ENCODE measurements at regions not wholly inside any gene's neighbourhood (a gene's known extent, or its start where the extent isn't known, plus 50 kb on each side); places are given as distances from the start of the nearest gene placed in this dataset.

DNA sequence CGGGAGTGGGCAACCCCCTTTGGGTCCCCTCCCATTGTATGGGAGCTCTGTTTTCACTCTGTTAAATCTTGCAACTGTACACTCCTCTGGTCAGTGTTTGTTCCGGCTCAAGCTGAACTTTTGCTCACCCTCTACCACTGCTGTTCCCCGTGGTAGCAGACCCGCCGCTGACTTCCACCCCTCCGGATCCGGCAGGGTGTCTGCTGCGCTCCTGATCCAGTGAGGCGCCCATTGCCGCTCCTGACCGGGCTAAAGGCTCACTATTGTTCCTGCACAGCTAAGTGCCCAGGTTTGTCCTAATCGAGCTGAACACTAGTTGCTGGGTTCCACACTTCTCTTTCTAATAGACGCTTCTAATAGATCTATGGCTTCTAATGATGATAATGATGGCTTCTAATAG is 488.6 kb downstream of the MRPL39 start:
- no peak overlapping the region for H3K27ac ChIP-seq (ENCODE audit: low read depth, low read length)
- H3K23ac ChIP-seq (ENCODE audit: low read length), result no peak overlapping the region
- H3K4me3 ChIP-seq (ENCODE audit: low read length), result no peak overlapping the region
- H3K36me3 ChIP-seq (ENCODE audit: control insufficient read depth, insufficient read depth, low read length), result no peaks in the 10 kb centered on the region
- H3K4me2 ChIP-seq (ENCODE audit: low read length), result no peak overlapping the region
- H3K56ac ChIP-seq (ENCODE audit: low read length), result no peak overlapping the region
- no peak overlapping the region for H3K4ac ChIP-seq (ENCODE audit: low read depth, low read length)
- H2AK5ac ChIP-seq (ENCODE audit: low read length), result no peak overlapping the region
- H3K4me1 ChIP-seq (ENCODE audit: control insufficient read depth, low read depth, low read length), result no peaks in the 10 kb centered on the region
- H4K8ac ChIP-seq (ENCODE audit: low read depth, low read length), result no peak overlapping the region
- no peaks in the 10 kb centered on the region for H3K79me2 ChIP-seq (ENCODE audit: control insufficient read depth, insufficient read depth, low read length)
- H4K5ac ChIP-seq (ENCODE audit: low read length), result no peak overlapping the region
- DNase-seq, result no peak
- H3K27me3 ChIP-seq (ENCODE audit: insufficient read depth, low read length, poor library complexity), result no peaks in the 10 kb centered on the region
- H2BK15ac ChIP-seq (replicated peaks; ENCODE audit: low read depth), result no peak overlapping the region
- H3K9ac ChIP-seq (ENCODE audit: low read length), result no peak overlapping the region
- H3K18ac ChIP-seq (ENCODE audit: low read length), result no peak overlapping the region
- WGBS (ENCODE audit: extremely low coverage, insufficient coverage, low lambda C conversion rate), result no CpG with 5 or more reads among the region's 13 CpGs
- no peaks in the 10 kb centered on the region for H3K79me1 ChIP-seq (ENCODE audit: low read length)
- H2BK5ac ChIP-seq (ENCODE audit: low read length), result no peak overlapping the region
- H2BK120ac ChIP-seq (ENCODE audit: low read depth, low read length), result no peak overlapping the region

DNA sequence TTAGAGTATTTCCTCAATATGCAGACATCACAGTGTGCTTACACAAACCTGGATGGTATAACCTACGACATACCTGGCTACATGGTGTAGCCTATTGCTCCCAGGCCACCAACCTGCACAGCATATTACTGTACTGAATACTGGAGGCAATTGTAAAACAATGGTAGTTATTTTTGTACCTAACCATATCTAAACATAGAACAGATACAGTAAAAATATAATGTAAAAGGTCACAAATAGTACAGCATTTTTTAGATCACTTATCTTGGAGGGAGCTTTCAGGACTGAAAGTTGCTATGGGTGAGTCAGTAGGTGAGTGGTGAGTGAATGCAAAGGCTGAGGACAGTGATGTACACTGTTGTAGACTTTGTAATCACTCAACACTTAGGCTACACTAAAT is 492.3 kb downstream of the MRPL39 start:
- H3K79me2 ChIP-seq (ENCODE audit: control insufficient read depth, insufficient read depth, low read length), result no peaks in the 10 kb centered on the region
- H3K4me1 ChIP-seq (ENCODE audit: control insufficient read depth, low read depth, low read length), result no peaks in the 10 kb centered on the region
- no peaks in the 10 kb centered on the region for H3K36me3 ChIP-seq (ENCODE audit: control insufficient read depth, insufficient read depth, low read length)
- H2BK120ac ChIP-seq (ENCODE audit: low read depth, low read length), result no peak overlapping the region
- no peak overlapping the region for H3K18ac ChIP-seq (ENCODE audit: low read length)
- H3K4me3 ChIP-seq (ENCODE audit: low read length), result no peak overlapping the region
- H3K9ac ChIP-seq (ENCODE audit: low read length), result no peak overlapping the region
- WGBS (ENCODE audit: extremely low coverage, insufficient coverage, low lambda C conversion rate), result no CpG with 5 or more reads among the region's 1 CpG
- H3K27ac ChIP-seq (ENCODE audit: low read depth, low read length), result no peak overlapping the region
- no peaks in the 10 kb centered on the region for H3K79me1 ChIP-seq (ENCODE audit: low read length)
- no peak overlapping the region for H2BK5ac ChIP-seq (ENCODE audit: low read length)
- no peak overlapping the region for H2AK5ac ChIP-seq (ENCODE audit: low read length)
- H3K4me2 ChIP-seq (ENCODE audit: low read length), result no peak overlapping the region
- no peak for DNase-seq
- no peaks in the 10 kb centered on the region for H3K27me3 ChIP-seq (ENCODE audit: insufficient read depth, low read length, poor library complexity)
- no peak overlapping the region for H4K5ac ChIP-seq (ENCODE audit: low read length)
- no peak overlapping the region for H2BK15ac ChIP-seq (replicated peaks; ENCODE audit: low read depth)
- H3K4ac ChIP-seq (ENCODE audit: low read depth, low read length), result no peak overlapping the region
- H3K56ac ChIP-seq (ENCODE audit: low read length), result no peak overlapping the region
- H4K8ac ChIP-seq (ENCODE audit: low read depth, low read length), result no peak overlapping the region
- H3K23ac ChIP-seq (ENCODE audit: low read length), result no peak overlapping the region

DNA sequence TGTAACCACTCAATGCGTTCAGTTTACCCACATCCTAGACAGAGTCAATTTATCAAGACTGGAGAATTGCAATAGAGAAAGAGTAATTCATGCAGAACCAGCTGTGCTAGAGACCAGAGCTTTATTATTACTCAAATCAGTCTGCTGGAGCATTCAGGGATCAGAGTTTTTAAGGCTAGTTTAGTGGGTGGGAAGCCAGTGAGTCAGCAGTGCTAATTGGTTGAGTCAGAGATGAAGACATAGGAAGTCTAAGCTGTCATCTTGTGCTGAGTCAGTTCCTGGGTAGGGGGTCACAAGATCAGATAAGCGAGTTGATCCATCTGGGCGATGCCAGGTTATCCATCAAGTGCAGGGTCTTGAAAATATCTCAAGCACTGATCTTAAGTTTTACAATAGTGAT is 499.6 kb downstream of the MRPL39 start:
- no peak overlapping the region for H2BK5ac ChIP-seq (ENCODE audit: low read length)
- no peak overlapping the region for H3K4me3 ChIP-seq (ENCODE audit: low read length)
- WGBS (ENCODE audit: extremely low coverage, insufficient coverage, low lambda C conversion rate), result no CpG with 5 or more reads among the region's 3 CpGs
- no peak overlapping the region for H3K18ac ChIP-seq (ENCODE audit: low read length)
- H2BK120ac ChIP-seq (ENCODE audit: low read depth, low read length), result no peak overlapping the region
- H3K9ac ChIP-seq (ENCODE audit: low read length), result no peak overlapping the region
- H3K4me2 ChIP-seq (ENCODE audit: low read length), result no peak overlapping the region
- no peak overlapping the region for H2BK15ac ChIP-seq (replicated peaks; ENCODE audit: low read depth)
- no peak overlapping the region for H3K23ac ChIP-seq (ENCODE audit: low read length)
- no peak overlapping the region for H3K4ac ChIP-seq (ENCODE audit: low read depth, low read length)
- H3K79me2 ChIP-seq (ENCODE audit: control insufficient read depth, insufficient read depth, low read length), result no peaks in the 10 kb centered on the region
- no peak overlapping the region for H3K56ac ChIP-seq (ENCODE audit: low read length)
- H4K5ac ChIP-seq (ENCODE audit: low read length), result no peak overlapping the region
- peaks cover 2% of the 10 kb centered on the region for H3K4me1 ChIP-seq (ENCODE audit: control insufficient read depth, low read depth, low read length)
- no peaks in the 10 kb centered on the region for H3K79me1 ChIP-seq (ENCODE audit: low read length)
- no peak overlapping the region for H4K8ac ChIP-seq (ENCODE audit: low read depth, low read length)
- no peak overlapping the region for H3K27ac ChIP-seq (ENCODE audit: low read depth, low read length)
- DNase-seq, result peak; percentile 88
- H3K27me3 ChIP-seq (ENCODE audit: insufficient read depth, low read length, poor library complexity), result no peaks in the 10 kb centered on the region
- H2AK5ac ChIP-seq (ENCODE audit: low read length), result no peak overlapping the region
- no peaks in the 10 kb centered on the region for H3K36me3 ChIP-seq (ENCODE audit: control insufficient read depth, insufficient read depth, low read length)

DNA sequence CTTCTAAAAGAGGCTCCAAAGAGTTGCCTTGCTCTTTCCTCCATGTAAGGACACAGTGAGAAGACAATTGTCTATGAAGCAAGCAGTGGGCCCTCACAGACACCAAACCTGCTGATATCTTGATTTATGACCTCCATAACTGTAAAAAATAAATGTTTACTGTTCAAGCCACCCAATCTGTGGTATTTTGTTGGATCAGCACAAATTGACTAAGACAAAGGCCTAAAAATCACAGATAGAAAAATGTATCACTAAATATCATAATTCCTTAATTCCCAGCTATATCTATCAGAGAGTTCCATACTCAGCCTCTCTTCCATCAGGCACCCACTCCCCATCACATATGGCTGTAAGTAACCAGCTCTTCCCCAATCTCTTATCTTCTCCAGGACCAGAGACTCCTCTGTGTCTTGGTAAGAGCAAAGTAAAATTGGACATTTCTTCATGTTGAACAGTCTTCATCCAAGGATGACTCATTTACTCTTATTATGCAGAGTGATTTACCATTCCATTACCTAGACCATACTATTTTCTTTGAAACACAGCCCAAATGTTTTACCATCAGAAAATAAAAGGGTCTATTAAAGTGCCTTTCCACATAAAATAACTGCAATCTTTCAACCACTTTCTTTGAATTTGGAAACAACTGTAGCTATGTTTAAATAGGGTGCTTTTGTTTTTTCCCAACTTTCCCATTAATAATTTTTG is 503.6 kb downstream of the MRPL39 start:
- Histone ChIP-seq H3K23ac (ENCODE audit: low read length) (no peak overlapping the region), H3K4me2 (ENCODE audit: low read length) (no peak overlapping the region), H3K4me1 (ENCODE audit: control insufficient read depth, low read depth, low read length) (peaks cover 2% of the 10 kb centered on the region), H3K36me3 (ENCODE audit: control insufficient read depth, insufficient read depth, low read length) (no peaks in the 10 kb centered on the region), H3K27me3 (ENCODE audit: insufficient read depth, low read length, poor library complexity) (no peaks in the 10 kb centered on the region), H3K79me1 (ENCODE audit: low read length) (no peaks in the 10 kb centered on the region), H3K56ac (ENCODE audit: low read length) (no peak overlapping the region), H3K9ac (ENCODE audit: low read length) (no peak overlapping the region), H2AK5ac (ENCODE audit: low read length) (no peak overlapping the region), H4K8ac (ENCODE audit: low read depth, low read length) (no peak overlapping the region), H3K27ac (ENCODE audit: low read depth, low read length) (no peak overlapping the region), H2BK120ac (ENCODE audit: low read depth, low read length) (no peak overlapping the region), H3K4ac (ENCODE audit: low read depth, low read length) (no peak overlapping the region), H3K79me2 (ENCODE audit: control insufficient read depth, insufficient read depth, low read length) (no peaks in the 10 kb centered on the region), H2BK15ac (replicated peaks; ENCODE audit: low read depth) (no peak overlapping the region), H4K5ac (ENCODE audit: low read length) (no peak overlapping the region), H2BK5ac (ENCODE audit: low read length) (no peak overlapping the region), H3K18ac (ENCODE audit: low read length) (no peak overlapping the region), H3K4me3 (ENCODE audit: low read length) (no peak overlapping the region)
- no peak for DNase-seq

- H3K79me2 ChIP-seq (ENCODE audit: control insufficient read depth, insufficient read depth, low read length), result no peaks in the 10 kb centered on the region
- H2BK120ac ChIP-seq (ENCODE audit: low read depth, low read length), result no peak overlapping the region
- no peak overlapping the region for H3K23ac ChIP-seq (ENCODE audit: low read length)
- H3K4me1 ChIP-seq (ENCODE audit: control insufficient read depth, low read depth, low read length), result no peaks in the 10 kb centered on the region
- no peak overlapping the region for H3K18ac ChIP-seq (ENCODE audit: low read length)
- WGBS (ENCODE audit: extremely low coverage, insufficient coverage, low lambda C conversion rate), result no CpG with 5 or more reads among the region's 2 CpGs
- no peak overlapping the region for H2BK5ac ChIP-seq (ENCODE audit: low read length)
- DNase-seq, result no peak
- H3K56ac ChIP-seq (ENCODE audit: low read length), result no peak overlapping the region
- no peak overlapping the region for H4K5ac ChIP-seq (ENCODE audit: low read length)
- H2AK5ac ChIP-seq (ENCODE audit: low read length), result no peak overlapping the region
- H3K79me1 ChIP-seq (ENCODE audit: low read length), result no peaks in the 10 kb centered on the region
- H3K27me3 ChIP-seq (ENCODE audit: insufficient read depth, low read length, poor library complexity), result no peaks in the 10 kb centered on the region
- no peak overlapping the region for H2BK15ac ChIP-seq (replicated peaks; ENCODE audit: low read depth)
- no peak overlapping the region for H3K4me2 ChIP-seq (ENCODE audit: low read length)
- no peak overlapping the region for H3K4me3 ChIP-seq (ENCODE audit: low read length)
- no peak overlapping the region for H4K8ac ChIP-seq (ENCODE audit: low read depth, low read length)
- H3K4ac ChIP-seq (ENCODE audit: low read depth, low read length), result no peak overlapping the region
- no peaks in the 10 kb centered on the region for H3K36me3 ChIP-seq (ENCODE audit: control insufficient read depth, insufficient read depth, low read length)
- no peak overlapping the region for H3K27ac ChIP-seq (ENCODE audit: low read depth, low read length)
- no peak overlapping the region for H3K9ac ChIP-seq (ENCODE audit: low read length)
These were observed 509.6 kb downstream of the MRPL39 start for GRCh38 chr21:25097648-25098047.

GRCh38 chr21:25094695-25095094 is 512.6 kb downstream of the MRPL39 start:
- no peaks in the 10 kb centered on the region for H3K27me3 ChIP-seq (ENCODE audit: insufficient read depth, low read length, poor library complexity)
- H3K4me1 ChIP-seq (ENCODE audit: control insufficient read depth, low read depth, low read length), result no peaks in the 10 kb centered on the region
- no peaks in the 10 kb centered on the region for H3K79me2 ChIP-seq (ENCODE audit: control insufficient read depth, insufficient read depth, low read length)
- DNase-seq, result no peak
- H2BK5ac ChIP-seq (ENCODE audit: low read length), result no peak overlapping the region
- H2BK15ac ChIP-seq (replicated peaks; ENCODE audit: low read depth), result no peak overlapping the region
- no peak overlapping the region for H3K4me3 ChIP-seq (ENCODE audit: low read length)
- H3K4me2 ChIP-seq (ENCODE audit: low read length), result no peak overlapping the region
- no peak overlapping the region for H4K5ac ChIP-seq (ENCODE audit: low read length)
- H2BK120ac ChIP-seq (ENCODE audit: low read depth, low read length), result no peak overlapping the region
- no peak overlapping the region for H3K23ac ChIP-seq (ENCODE audit: low read length)
- H3K36me3 ChIP-seq (ENCODE audit: control insufficient read depth, insufficient read depth, low read length), result no peaks in the 10 kb centered on the region
- no peak overlapping the region for H4K8ac ChIP-seq (ENCODE audit: low read depth, low read length)
- H3K9ac ChIP-seq (ENCODE audit: low read length), result no peak overlapping the region
- no peak overlapping the region for H3K56ac ChIP-seq (ENCODE audit: low read length)
- H3K18ac ChIP-seq (ENCODE audit: low read length), result no peak overlapping the region
- no peak overlapping the region for H3K4ac ChIP-seq (ENCODE audit: low read depth, low read length)
- H3K79me1 ChIP-seq (ENCODE audit: low read length), result no peaks in the 10 kb centered on the region
- WGBS (ENCODE audit: extremely low coverage, insufficient coverage, low lambda C conversion rate), result no CpG with 5 or more reads among the region's 1 CpG
- no peak overlapping the region for H3K27ac ChIP-seq (ENCODE audit: low read depth, low read length)
- H2AK5ac ChIP-seq (ENCODE audit: low read length), result no peak overlapping the region
